Type B pancreatic cell (in vitro differentiated cells): ENCODE measurements at regions not wholly inside any gene's neighbourhood (a gene's known extent, or its start where the extent isn't known, plus 50 kb on each side); places are given as distances from the start of the nearest gene placed in this dataset.

Experiments
- DNase-seq: peaks from one replicate; pipeline ENCODE4 v3.0.0; 2021; ENCODE audit warnings: mixed read lengths; ENCODE audit not compliant: unreplicated experiment; ENCODE audit errors: extremely low spot score
- H3K27ac Mint-ChIP-seq: 2 replicates; pipeline ENCODE4 v1.8.0; 2021; ENCODE audit warnings: mild to moderate bottlenecking, mixed read lengths
- H3K27me3 Mint-ChIP-seq: 2 replicates; pipeline ENCODE4 v1.8.0; 2021; ENCODE audit warnings: mixed read lengths
- H3K36me3 Mint-ChIP-seq: 2 replicates; pipeline ENCODE4 v1.8.0; 2021; ENCODE audit warnings: mixed read lengths
- H3K4me1 Mint-ChIP-seq: one replicate; pipeline ENCODE4 v1.8.0; 2021; ENCODE audit warnings: mixed read lengths; ENCODE audit not compliant: unreplicated experiment
- H3K4me3 Mint-ChIP-seq: 2 replicates; pipeline ENCODE4 v1.8.0; 2021; ENCODE audit warnings: mild to moderate bottlenecking, mixed read lengths
- H3K9me3 Mint-ChIP-seq: 2 replicates; pipeline ENCODE4 v1.8.0; 2021; ENCODE audit warnings: mixed read lengths
- TF ChIP-seq, protein P1 (sequence below): fragments of 200-600 bp; sonication (generic); conservative IDR thresholded peaks from 2 replicates; pipeline ENCODE4 v1.5.0; 2021; ENCODE audit warnings: antibody characterized with exemption, mild to moderate bottlenecking

DNA sequence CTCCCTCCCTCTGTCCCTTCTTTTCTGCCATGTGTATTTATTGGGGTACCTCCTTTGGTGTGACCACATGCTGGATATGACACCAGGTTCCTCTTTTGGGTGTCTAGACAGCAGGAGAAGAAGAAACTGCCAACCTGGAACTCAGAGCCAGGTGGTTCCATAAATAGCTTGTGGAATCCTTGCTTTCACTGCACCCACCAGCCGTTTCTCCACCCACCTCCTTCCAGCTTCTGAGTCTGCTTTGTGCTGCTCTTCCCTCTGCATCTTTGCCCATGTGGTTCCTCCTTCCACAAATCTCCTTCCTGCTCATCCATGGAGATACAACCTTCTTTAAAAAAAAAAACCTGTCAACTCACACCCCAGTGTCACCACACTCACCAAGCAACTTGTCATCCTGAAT is 80.2 kb upstream of the SKOR2 start:
- Mint-ChIP-seq H3K4me1 (peaks cover 15% of the 10 kb centered on the region), H3K9me3 (no peaks in the 10 kb centered on the region), H3K27ac (no peak overlapping the region), H3K36me3 (no peaks in the 10 kb centered on the region), H3K4me3 (no peak overlapping the region), H3K27me3 (peaks cover 62% of the 10 kb centered on the region)
- TF ChIP-seq, protein P1, sequence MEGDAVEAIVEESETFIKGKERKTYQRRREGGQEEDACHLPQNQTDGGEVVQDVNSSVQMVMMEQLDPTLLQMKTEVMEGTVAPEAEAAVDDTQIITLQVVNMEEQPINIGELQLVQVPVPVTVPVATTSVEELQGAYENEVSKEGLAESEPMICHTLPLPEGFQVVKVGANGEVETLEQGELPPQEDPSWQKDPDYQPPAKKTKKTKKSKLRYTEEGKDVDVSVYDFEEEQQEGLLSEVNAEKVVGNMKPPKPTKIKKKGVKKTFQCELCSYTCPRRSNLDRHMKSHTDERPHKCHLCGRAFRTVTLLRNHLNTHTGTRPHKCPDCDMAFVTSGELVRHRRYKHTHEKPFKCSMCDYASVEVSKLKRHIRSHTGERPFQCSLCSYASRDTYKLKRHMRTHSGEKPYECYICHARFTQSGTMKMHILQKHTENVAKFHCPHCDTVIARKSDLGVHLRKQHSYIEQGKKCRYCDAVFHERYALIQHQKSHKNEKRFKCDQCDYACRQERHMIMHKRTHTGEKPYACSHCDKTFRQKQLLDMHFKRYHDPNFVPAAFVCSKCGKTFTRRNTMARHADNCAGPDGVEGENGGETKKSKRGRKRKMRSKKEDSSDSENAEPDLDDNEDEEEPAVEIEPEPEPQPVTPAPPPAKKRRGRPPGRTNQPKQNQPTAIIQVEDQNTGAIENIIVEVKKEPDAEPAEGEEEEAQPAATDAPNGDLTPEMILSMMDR: no peak
- no peak for DNase-seq

DNA sequence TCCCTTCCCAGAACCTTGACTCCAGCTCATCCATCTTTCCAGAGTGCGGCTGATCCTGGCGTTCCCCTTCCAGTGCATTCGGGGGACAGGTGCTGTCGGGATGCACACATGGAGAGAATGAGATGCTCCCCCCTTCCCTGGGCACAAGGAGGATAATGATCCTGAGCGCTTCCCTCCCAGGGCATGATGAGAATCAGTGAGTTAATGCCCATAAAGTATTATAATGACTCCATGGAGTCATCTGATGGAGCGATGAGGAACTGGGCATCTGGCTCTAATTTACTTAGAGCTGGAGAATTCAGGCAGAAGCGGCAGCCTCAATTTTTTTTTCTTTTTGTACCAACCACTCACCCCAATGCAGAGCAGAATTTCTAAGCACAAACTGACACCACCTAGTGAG is 79.6 kb upstream of the SKOR2 start:
- no peaks in the 10 kb centered on the region for H3K9me3 Mint-ChIP-seq
- no peak for DNase-seq
- no peak overlapping the region for H3K4me3 Mint-ChIP-seq
- no peaks in the 10 kb centered on the region for H3K36me3 Mint-ChIP-seq
- H3K27ac Mint-ChIP-seq: no peak overlapping the region
- H3K27me3 Mint-ChIP-seq: peaks cover 61% of the 10 kb centered on the region
- TF ChIP-seq, protein P1: no peak
- H3K4me1 Mint-ChIP-seq: peaks cover 15% of the 10 kb centered on the region

DNA sequence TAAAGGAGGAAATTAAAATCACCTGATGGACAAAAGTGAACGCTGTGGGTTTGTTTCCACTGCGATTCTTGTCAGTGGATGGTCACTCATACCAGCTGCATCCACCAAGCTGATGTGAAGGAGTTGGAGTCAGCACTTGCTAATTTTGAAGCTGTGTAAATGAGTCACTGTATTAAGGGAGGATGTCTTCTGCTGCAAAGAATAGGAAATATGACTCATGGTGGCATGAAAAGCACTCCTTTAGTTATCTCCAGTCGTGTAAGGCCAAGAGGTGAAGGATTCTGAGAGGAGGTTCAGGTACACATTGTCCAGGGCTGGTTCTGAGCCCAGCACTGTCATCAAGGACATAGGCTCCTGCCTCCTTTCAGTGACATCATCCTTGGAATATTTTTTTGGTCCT is 71.7 kb upstream of the SKOR2 start:
- Mint-ChIP-seq H3K9me3 (no peaks in the 10 kb centered on the region), H3K4me3 (no peak overlapping the region), H3K27me3 (peaks cover 39% of the 10 kb centered on the region), H3K36me3 (no peaks in the 10 kb centered on the region), H3K27ac (no peak overlapping the region), H3K4me1 (no peaks in the 10 kb centered on the region)
- TF ChIP-seq, protein P1: no peak
- DNase-seq: no peak

DNA sequence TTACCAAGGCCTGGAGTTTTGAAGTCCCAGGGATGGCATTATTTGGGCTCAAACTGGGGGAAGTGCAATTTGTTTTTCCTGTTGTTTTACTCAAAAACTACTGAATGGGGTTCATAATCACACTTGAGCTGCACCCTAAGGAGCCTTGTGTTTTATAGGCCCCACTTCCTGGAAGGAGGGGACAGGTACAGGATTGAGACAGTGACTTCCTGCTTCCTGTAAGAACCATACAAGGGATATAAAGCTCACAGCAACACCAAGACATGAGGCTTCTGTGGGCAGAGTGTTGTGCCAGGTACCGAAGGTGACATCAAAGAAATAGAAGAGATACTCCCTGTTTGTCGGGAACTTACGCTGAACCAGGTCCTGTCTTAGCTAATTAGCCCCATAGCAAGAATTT is 70.4 kb upstream of the SKOR2 start:
- H3K27me3 Mint-ChIP-seq: peaks cover 41% of the 10 kb centered on the region

DNA sequence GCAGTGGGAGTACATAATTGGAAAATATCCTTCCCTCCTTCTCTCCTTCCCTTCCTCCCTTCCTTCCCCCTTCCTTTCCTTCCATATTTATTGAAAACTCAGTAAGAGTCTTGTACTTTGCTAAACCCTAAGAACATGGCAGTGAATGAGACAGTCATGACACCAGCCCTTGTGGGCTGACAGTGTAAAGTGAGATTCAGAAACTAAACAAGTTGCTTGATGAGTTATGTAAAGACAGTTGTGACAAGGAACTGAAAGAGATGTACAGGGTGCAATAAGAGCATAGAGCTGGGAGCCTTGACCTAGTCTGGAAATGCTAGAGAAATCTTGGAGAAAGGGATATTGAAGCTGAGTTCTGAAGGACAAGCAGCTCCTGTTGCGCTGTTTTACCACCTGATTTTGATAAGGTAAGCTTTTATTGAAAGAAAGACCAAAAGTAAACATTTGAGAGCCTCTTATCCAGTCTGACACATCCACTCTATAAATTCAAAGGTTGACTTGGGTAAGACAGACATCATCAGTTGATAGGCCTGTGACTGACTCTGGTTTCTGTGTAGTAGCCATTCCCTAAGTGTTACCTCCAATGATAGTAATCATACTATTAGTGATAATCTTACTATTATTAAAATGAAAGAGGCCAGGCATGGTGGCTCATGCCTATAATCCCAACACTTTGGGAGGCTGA is 66.5 kb upstream of the SKOR2 start:
- no peaks in the 10 kb centered on the region for H3K4me1 Mint-ChIP-seq
- H3K9me3 Mint-ChIP-seq: no peaks in the 10 kb centered on the region
- TF ChIP-seq, protein P1: no peak
- H3K27me3 Mint-ChIP-seq: peaks cover 41% of the 10 kb centered on the region
- DNase-seq: no peak
- H3K27ac Mint-ChIP-seq: no peak overlapping the region
- no peaks in the 10 kb centered on the region for H3K36me3 Mint-ChIP-seq
- no peak overlapping the region for H3K4me3 Mint-ChIP-seq

More for the DNA sequence above, 70.4 kb upstream of the SKOR2 start:
- Mint-ChIP-seq H3K4me3 (no peak overlapping the region), H3K27ac (no peak overlapping the region), H3K4me1 (no peaks in the 10 kb centered on the region), H3K36me3 (no peaks in the 10 kb centered on the region), H3K9me3 (no peaks in the 10 kb centered on the region)
- DNase-seq: no peak
- TF ChIP-seq, protein P1: no peak
